Endothelial cell of umbilical vein (primary cell): ENCODE measurements at regions not wholly inside any gene's neighbourhood (a gene's known extent, or its start where the extent isn't known, plus 50 kb on each side); places are given as distances from the start of the nearest gene placed in this dataset.

ENCODE experiments used
- EZH2 ChIP-seq: IDR thresholded peaks from 2 replicates; pipeline ENCODE4 v1.6.1; 2012; ENCODE audit warnings: borderline replicate concordance, low read depth, mild to moderate bottlenecking, moderate library complexity, low read length, inconsistent platforms; ENCODE audit not compliant: severe bottlenecking
- FOS ChIP-seq: IDR thresholded peaks from 2 replicates; pipeline ENCODE4 v1.6.1; 2011; ENCODE audit warnings: mild to moderate bottlenecking, low read length, moderate library complexity, borderline replicate concordance; ENCODE audit not compliant: insufficient read depth
- POLR2A ChIP-seq: IDR thresholded peaks from 2 replicates; pipeline ENCODE4 v1.6.1; 2012; ENCODE audit warnings: low read depth, mild to moderate bottlenecking, control low read depth, low read length
- POLR2AphosphoS5 ChIP-seq: IDR thresholded peaks from 2 replicates; pipeline ENCODE4 v1.6.1; 2012; ENCODE audit warnings: low read depth, mild to moderate bottlenecking, control low read depth, low read length, moderate library complexity; ENCODE audit not compliant: insufficient read depth
- TF ChIP-seq, protein P1 (sequence below), 2 donors: IDR thresholded peaks; 1 replicate in 1 of 2; 2 replicates in 1 of 2; pipeline ENCODE4 v1.5.1; 2011; ENCODE audit warnings: low read length in 2 of 2, mild to moderate bottlenecking in 2 of 2, moderate library complexity in 2 of 2, control low read depth in 1 of 2, inconsistent platforms in 1 of 2, low read depth in 1 of 2; ENCODE audit not compliant: insufficient read depth in 1 of 2; ENCODE audit errors: extremely low read depth in 1 of 2

DNA sequence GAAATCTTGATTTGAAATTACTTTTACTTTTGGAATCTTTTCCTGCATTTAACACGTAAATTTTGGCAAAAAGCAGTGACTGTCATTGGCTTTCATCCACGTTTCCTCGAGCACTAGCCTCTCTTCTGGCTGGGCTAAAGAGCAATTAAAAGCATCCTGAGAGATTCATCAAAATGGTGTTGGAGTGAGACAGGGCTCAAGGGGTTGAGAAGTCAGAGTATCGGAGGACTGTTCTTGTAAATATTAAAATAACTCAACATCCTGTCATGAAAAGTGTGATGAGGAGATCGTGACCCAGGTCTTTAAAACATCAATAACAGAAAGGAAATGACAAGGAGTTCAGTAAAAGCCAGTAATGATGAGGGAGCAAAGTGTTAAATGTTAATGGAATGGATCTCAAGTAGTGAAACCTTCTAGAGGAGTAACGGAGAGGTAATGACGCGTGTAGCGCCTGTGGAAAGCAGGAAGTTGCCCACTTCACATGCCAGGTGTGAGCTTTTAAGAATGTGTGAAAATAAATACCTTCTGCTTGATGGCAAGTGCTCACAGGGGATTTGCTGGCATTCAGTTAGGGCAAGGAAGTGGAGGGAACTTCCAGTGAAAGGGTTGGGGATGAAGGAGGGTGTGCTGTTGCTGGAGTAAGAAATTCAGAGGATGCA, 754.4 kb downstream of the ADCYAP1 start:
- TF ChIP-seq, protein P1, sequence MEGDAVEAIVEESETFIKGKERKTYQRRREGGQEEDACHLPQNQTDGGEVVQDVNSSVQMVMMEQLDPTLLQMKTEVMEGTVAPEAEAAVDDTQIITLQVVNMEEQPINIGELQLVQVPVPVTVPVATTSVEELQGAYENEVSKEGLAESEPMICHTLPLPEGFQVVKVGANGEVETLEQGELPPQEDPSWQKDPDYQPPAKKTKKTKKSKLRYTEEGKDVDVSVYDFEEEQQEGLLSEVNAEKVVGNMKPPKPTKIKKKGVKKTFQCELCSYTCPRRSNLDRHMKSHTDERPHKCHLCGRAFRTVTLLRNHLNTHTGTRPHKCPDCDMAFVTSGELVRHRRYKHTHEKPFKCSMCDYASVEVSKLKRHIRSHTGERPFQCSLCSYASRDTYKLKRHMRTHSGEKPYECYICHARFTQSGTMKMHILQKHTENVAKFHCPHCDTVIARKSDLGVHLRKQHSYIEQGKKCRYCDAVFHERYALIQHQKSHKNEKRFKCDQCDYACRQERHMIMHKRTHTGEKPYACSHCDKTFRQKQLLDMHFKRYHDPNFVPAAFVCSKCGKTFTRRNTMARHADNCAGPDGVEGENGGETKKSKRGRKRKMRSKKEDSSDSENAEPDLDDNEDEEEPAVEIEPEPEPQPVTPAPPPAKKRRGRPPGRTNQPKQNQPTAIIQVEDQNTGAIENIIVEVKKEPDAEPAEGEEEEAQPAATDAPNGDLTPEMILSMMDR (IDR thresholded peaks at IDR 0.05; ENCODE audit: extremely low read depth in 1 of 2, insufficient read depth in 1 of 2, low read depth in 1 of 2, low read length in 2 of 2) = no peak
- TF ChIP-seq EZH2 (no peak), POLR2A (no peak), FOS (no peak), POLR2AphosphoS5 (no peak)
